ENCODE measurements at regions not wholly inside any gene's neighbourhood (a gene's known extent, or its start where the extent isn't known, plus 50 kb on each side); places are given as distances from the start of the nearest gene placed in this dataset.

DNA sequence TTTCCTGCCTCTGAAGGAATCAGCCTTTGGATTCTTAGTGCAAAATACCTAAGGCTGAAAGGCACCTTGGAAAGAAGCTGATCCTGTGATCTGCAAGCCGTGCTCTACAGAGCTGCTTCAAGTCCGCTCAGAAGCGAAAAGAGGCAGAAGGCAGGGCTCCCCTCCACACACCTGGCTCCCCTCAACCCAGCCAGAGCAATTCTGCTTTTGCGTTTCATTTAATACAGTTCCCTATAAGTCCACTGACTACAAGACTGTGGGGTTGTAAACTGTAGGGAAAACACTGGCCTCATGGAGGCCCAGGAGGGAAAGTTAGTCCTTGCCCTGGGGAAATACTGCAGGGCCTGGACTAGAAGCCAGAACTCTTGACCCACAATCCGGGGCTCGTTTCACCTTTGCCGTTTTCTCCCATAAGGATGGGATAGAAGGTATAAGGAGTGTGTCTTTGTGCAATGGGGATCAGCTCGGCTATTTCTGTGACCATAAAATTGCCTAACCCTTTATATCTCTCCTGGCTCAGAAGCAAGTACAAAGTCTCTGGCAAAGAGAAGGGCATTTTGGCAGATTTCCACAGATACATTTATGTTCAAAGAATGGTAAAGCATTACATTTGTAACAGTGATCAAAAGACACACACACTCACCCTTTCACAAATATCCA, 95.8 kb upstream of the TEX51 start:
- TF ChIP-seq, protein P1, sequence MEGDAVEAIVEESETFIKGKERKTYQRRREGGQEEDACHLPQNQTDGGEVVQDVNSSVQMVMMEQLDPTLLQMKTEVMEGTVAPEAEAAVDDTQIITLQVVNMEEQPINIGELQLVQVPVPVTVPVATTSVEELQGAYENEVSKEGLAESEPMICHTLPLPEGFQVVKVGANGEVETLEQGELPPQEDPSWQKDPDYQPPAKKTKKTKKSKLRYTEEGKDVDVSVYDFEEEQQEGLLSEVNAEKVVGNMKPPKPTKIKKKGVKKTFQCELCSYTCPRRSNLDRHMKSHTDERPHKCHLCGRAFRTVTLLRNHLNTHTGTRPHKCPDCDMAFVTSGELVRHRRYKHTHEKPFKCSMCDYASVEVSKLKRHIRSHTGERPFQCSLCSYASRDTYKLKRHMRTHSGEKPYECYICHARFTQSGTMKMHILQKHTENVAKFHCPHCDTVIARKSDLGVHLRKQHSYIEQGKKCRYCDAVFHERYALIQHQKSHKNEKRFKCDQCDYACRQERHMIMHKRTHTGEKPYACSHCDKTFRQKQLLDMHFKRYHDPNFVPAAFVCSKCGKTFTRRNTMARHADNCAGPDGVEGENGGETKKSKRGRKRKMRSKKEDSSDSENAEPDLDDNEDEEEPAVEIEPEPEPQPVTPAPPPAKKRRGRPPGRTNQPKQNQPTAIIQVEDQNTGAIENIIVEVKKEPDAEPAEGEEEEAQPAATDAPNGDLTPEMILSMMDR (IDR thresholded peaks at IDR 0.05) = no peak
- TF ChIP-seq POLR2AphosphoS5 (IDR thresholded peaks at IDR 0.05) (no peak), POLR2A (IDR thresholded peaks at IDR 0.05) (no peak)

Measured in suprapubic skin (tissue), 4 donors.